SK-N-SH (cell line): ENCODE measurements at regions not wholly inside any gene's neighbourhood (a gene's known extent, or its start where the extent isn't known, plus 50 kb on each side); places are given as distances from the start of the nearest gene placed in this dataset.

ENCODE experiments used
- EZH2phosphoT487 ChIP-seq: fragments of 200-600 bp; sonication (generic); IDR thresholded peaks from 2 replicates; pipeline ENCODE4 v1.6.1; 2017; ENCODE audit warnings: low read depth, mixed run types, mild to moderate bottlenecking, antibody characterized with exemption, moderate library complexity, borderline replicate concordance
- FOXJ3 ChIP-seq: sonication (generic); formaldehyde crosslinking; IDR thresholded peaks from 2 replicates; pipeline ENCODE4 v1.5.1; 2020; ENCODE audit warnings: mild to moderate bottlenecking, missing genetic modification reagents
- FOXM1 ChIP-seq: IDR thresholded peaks from 2 replicates; pipeline ENCODE4 v1.4.0; 2012; ENCODE audit warnings: low read depth, mild to moderate bottlenecking
- GATA2 ChIP-seq: sonication (generic); formaldehyde crosslinking; IDR thresholded peaks from 2 replicates; pipeline ENCODE4 v1.5.0; 2020; ENCODE audit warnings: mild to moderate bottlenecking, missing genetic modification reagents
- POLR2AphosphoS5 ChIP-seq: IDR thresholded peaks from 2 replicates; pipeline ENCODE4 v1.6.1; 2012; ENCODE audit warnings: low read depth, low read length
- RAD21 ChIP-seq: IDR thresholded peaks from 2 replicates; pipeline ENCODE4 v1.6.1; 2012; ENCODE audit warnings: mild to moderate bottlenecking, low read length
- RCOR1 ChIP-seq: fragments of 150-350 bp; IDR thresholded peaks from 2 replicates; pipeline ENCODE4 v1.6.1; 2017; ENCODE audit warnings: antibody characterized with exemption, low read length
- RFX5 ChIP-seq: IDR thresholded peaks from 2 replicates; pipeline ENCODE4 v1.6.1; 2012; ENCODE audit warnings: mild to moderate bottlenecking, improper control_type of control experiment, low read length
- SIN3A ChIP-seq: IDR thresholded peaks from 2 replicates; pipeline ENCODE4 v1.6.1; 2012; ENCODE audit warnings: low read depth, mild to moderate bottlenecking, low read length, moderate library complexity, borderline replicate concordance
- TAF1 ChIP-seq: IDR thresholded peaks from 2 replicates; pipeline ENCODE4 v1.6.1; 2012; ENCODE audit warnings: low read depth, mild to moderate bottlenecking, low read length, moderate library complexity, borderline replicate concordance
- USF2 ChIP-seq: fragments of 150-350 bp; IDR thresholded peaks from 2 replicates; pipeline ENCODE4 v1.6.1; 2017; ENCODE audit warnings: antibody characterized with exemption, low read length, low read depth, borderline replicate concordance
- TF ChIP-seq, protein P1 (sequence below): fragments of 200-600 bp; sonication (generic); IDR thresholded peaks from 2 replicates; pipeline ENCODE4 v1.6.1; 2017; ENCODE audit warnings: antibody characterized with exemption, mild to moderate bottlenecking, moderate library complexity
- TF ChIP-seq, protein P2 (sequence below): IDR thresholded peaks from 2 replicates; pipeline ENCODE4 v1.4.0; 2012; ENCODE audit warnings: low read depth

- TF ChIP-seq, protein P1, sequence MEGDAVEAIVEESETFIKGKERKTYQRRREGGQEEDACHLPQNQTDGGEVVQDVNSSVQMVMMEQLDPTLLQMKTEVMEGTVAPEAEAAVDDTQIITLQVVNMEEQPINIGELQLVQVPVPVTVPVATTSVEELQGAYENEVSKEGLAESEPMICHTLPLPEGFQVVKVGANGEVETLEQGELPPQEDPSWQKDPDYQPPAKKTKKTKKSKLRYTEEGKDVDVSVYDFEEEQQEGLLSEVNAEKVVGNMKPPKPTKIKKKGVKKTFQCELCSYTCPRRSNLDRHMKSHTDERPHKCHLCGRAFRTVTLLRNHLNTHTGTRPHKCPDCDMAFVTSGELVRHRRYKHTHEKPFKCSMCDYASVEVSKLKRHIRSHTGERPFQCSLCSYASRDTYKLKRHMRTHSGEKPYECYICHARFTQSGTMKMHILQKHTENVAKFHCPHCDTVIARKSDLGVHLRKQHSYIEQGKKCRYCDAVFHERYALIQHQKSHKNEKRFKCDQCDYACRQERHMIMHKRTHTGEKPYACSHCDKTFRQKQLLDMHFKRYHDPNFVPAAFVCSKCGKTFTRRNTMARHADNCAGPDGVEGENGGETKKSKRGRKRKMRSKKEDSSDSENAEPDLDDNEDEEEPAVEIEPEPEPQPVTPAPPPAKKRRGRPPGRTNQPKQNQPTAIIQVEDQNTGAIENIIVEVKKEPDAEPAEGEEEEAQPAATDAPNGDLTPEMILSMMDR, result no peak
- TF ChIP-seq EZH2phosphoT487 (no peak), GATA2 (CRISPR knock-in tag) (no peak), TAF1 (no peak), SIN3A (no peak), RCOR1 (no peak), FOXJ3 (CRISPR knock-in tag) (no peak), USF2 (no peak), RAD21 (no peak), RFX5 (no peak), POLR2AphosphoS5 (no peak), FOXM1 (no peak)
- TF ChIP-seq, protein P2, sequence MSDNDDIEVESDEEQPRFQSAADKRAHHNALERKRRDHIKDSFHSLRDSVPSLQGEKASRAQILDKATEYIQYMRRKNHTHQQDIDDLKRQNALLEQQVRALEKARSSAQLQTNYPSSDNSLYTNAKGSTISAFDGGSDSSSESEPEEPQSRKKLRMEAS, result no peak
Measured at GRCh38 chr18:30613467-30613801, 429.1 kb downstream of the DSC3 start.
